ENCODE measurements at regions not wholly inside any gene's neighbourhood (a gene's known extent, or its start where the extent isn't known, plus 50 kb on each side); places are given as distances from the start of the nearest gene placed in this dataset.
"Not testable (repeated sequence)": the region's sequence is repeated elsewhere in the genome, so short reads cannot be mapped to it uniquely, and the experiment has no call there.

GRCh38 chr1:21368515-21369289 is 71.2 kb upstream of the NBPF3 start:
- Histone ChIP-seq H3K4me3 (no peak overlapping the region), H3K36me3 (no peaks in the 10 kb centered on the region), H3K27me3 (no peaks in the 10 kb centered on the region), H3K27ac (no peak overlapping the region), H3K4me1 (peaks cover 0 to 3% (median 0%) of the 10 kb centered on the region in 4 donors), H3K9me3 (no peaks in the 10 kb centered on the region)
- TF ChIP-seq CTCF (IDR thresholded peaks at IDR 0.05) (peak; percentile 99 to 100 (median 100)), EP300 (IDR thresholded peaks at IDR 0.05) (no peak), POLR2AphosphoS5 (IDR thresholded peaks at IDR 0.05) (peak in 1 of 4 donors; percentile 28)
- 23 to 24% methylated on average over 9 of the region's 9 CpGs for WGBS, 2 donors
- intact Hi-C loops (cut with DNase I) = loop anchor here (1.0 kb wide), 2 partner anchors 113 to 136 kb away; no protein-coding TSS in a partner anchor
- peak; percentile 92 for DNase-seq

GRCh38 chr1:21367973-21368514 is 71.9 kb upstream of the NBPF3 start:
- not testable (repeated sequence) for H3K36me3 ChIP-seq, H3K4me3 ChIP-seq, H3K9me3 ChIP-seq, H3K27me3 ChIP-seq, DNase-seq, H3K4me1 ChIP-seq, H3K27ac ChIP-seq
- WGBS, 2 donors = 10 to 52% methylated on average over 14 of the region's 14 CpGs
- intact Hi-C loops (cut with DNase I) = loop anchor here (1.0 kb wide), 2 partner anchors 113 to 136 kb away; no protein-coding TSS in a partner anchor

- Histone ChIP-seq H3K27ac (no peak overlapping the region), H3K4me3 (no peak overlapping the region), H3K36me3 (no peaks in the 10 kb centered on the region), H3K4me1 (peaks cover 0 to 3% (median 0%) of the 10 kb centered on the region in 4 donors), H3K27me3 (no peaks in the 10 kb centered on the region), H3K9me3 (no peaks in the 10 kb centered on the region)
- DNase-seq = no peak
- TF ChIP-seq CTCF (IDR thresholded peaks at IDR 0.05) (no peak), POLR2A (IDR thresholded peaks at IDR 0.05) (no peak), POLR2AphosphoS5 (IDR thresholded peaks at IDR 0.05) (no peak), EP300 (IDR thresholded peaks at IDR 0.05) (no peak)
- intact Hi-C loops (cut with DNase I) = no loop called here
- WGBS, 2 donors = 28 to 69% methylated on average over 3 of the region's 3 CpGs
These were observed 73.6 kb upstream of the NBPF3 start for GRCh38 chr1:21366288-21366687.

GRCh38 chr1:21365036-21365435 is 74.8 kb upstream of the ECE1 start:
- H3K9me3 ChIP-seq = no peaks in the 10 kb centered on the region
- no peaks in the 10 kb centered on the region for H3K27me3 ChIP-seq
- no peak for TF ChIP-seq POLR2A (IDR thresholded peaks at IDR 0.05)
- TF ChIP-seq POLR2AphosphoS5 (IDR thresholded peaks at IDR 0.05) = no peak
- TF ChIP-seq EP300 (IDR thresholded peaks at IDR 0.05) = no peak
- no peak for TF ChIP-seq CTCF (IDR thresholded peaks at IDR 0.05)
- no peak overlapping the region for H3K4me3 ChIP-seq
- H3K36me3 ChIP-seq = no peaks in the 10 kb centered on the region
- H3K4me1 ChIP-seq = peaks cover 0 to 3% (median 0%) of the 10 kb centered on the region in 4 donors
- intact Hi-C loops (cut with DNase I) = no loop called here
- no peak overlapping the region for H3K27ac ChIP-seq
- DNase-seq = no peak

- DNase-seq = no peak
- no peaks in the 10 kb centered on the region for H3K4me1 ChIP-seq
- no peaks in the 10 kb centered on the region for H3K27me3 ChIP-seq
- intact Hi-C loops (cut with DNase I) = no loop called here
- 91% methylated on average over 3 of the region's 3 CpGs for WGBS, 2 donors
- TF ChIP-seq CTCF (IDR thresholded peaks at IDR 0.05) = no peak
- TF ChIP-seq POLR2AphosphoS5 (IDR thresholded peaks at IDR 0.05) = no peak
- H3K4me3 ChIP-seq = no peak overlapping the region
- no peaks in the 10 kb centered on the region for H3K36me3 ChIP-seq
- H3K27ac ChIP-seq = no peak overlapping the region
- no peaks in the 10 kb centered on the region for H3K9me3 ChIP-seq
These were observed 71.8 kb upstream of the ECE1 start for GRCh38 chr1:21362096-21362495.
